ENCODE measurements at regions not wholly inside any gene's neighbourhood (a gene's known extent, or its start where the extent isn't known, plus 50 kb on each side); places are given as distances from the start of the nearest gene placed in this dataset.

DNA sequence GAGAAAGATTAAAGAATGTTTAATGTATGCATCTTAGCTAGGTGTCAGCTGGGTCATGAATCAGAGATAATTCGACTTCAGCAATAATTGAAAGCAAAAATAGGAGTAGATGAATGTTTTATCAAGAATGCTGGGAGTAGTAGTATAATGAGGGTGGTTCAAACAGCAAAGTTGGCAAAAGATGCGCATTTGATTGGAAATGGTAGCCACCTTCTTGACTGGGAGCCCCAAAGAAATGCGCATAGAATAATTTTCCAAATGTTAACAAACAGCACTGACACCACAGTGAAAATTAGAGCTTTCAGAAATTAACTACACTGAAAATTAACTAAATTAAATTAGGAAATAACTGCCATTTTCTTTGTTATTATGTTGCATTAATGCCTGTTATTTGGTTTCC, 195.8 kb downstream of the TUSC7 start:
- Histone ChIP-seq H3K4me1 (no peaks in the 10 kb centered on the region), H3K9me3 (no peaks in the 10 kb centered on the region), H3K27me3 (replicated peaks; ENCODE audit: control insufficient read depth, insufficient read depth, low read length) (no peaks in the 10 kb centered on the region), H3K36me3 (ENCODE audit: control insufficient read depth, insufficient read depth, low read length) (no peaks in the 10 kb centered on the region), H3K4me3 (ENCODE audit: low read depth, low read length) (no peak overlapping the region)
- Mint-ChIP-seq H3K9me3 (ENCODE audit: unreplicated experiment) (no peaks in the 10 kb centered on the region), H3K27ac (ENCODE audit: unreplicated experiment) (no peak overlapping the region), H3K4me1 (ENCODE audit: low read depth, unreplicated experiment) (no peaks in the 10 kb centered on the region), H3K4me3 (ENCODE audit: unreplicated experiment) (no peak overlapping the region), H3K27me3 (ENCODE audit: insufficient read depth, unreplicated experiment) (peaks cover 4% of the 10 kb centered on the region), H3K36me3 (ENCODE audit: insufficient read depth, unreplicated experiment) (no peaks in the 10 kb centered on the region)
- TF ChIP-seq, protein P1, sequence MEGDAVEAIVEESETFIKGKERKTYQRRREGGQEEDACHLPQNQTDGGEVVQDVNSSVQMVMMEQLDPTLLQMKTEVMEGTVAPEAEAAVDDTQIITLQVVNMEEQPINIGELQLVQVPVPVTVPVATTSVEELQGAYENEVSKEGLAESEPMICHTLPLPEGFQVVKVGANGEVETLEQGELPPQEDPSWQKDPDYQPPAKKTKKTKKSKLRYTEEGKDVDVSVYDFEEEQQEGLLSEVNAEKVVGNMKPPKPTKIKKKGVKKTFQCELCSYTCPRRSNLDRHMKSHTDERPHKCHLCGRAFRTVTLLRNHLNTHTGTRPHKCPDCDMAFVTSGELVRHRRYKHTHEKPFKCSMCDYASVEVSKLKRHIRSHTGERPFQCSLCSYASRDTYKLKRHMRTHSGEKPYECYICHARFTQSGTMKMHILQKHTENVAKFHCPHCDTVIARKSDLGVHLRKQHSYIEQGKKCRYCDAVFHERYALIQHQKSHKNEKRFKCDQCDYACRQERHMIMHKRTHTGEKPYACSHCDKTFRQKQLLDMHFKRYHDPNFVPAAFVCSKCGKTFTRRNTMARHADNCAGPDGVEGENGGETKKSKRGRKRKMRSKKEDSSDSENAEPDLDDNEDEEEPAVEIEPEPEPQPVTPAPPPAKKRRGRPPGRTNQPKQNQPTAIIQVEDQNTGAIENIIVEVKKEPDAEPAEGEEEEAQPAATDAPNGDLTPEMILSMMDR (IDR thresholded peaks at IDR 0.05; ENCODE audit: insufficient read depth in 1 of 2, low read depth in 1 of 2, low read length in 1 of 2, severe bottlenecking in 1 of 2, unreplicated experiment in 1 of 2), result no peak
- POLR2A ChIA-PET, result no interaction called here
- no peak for DNase-seq
- BruUV-seq (replicated peaks), result no TSS peak
- CTCF ChIA-PET, result no interaction called here
- intact Hi-C loops (cut with micrococcal nuclease; ENCODE audit: unreplicated experiment), result no loop called here

DNA sequence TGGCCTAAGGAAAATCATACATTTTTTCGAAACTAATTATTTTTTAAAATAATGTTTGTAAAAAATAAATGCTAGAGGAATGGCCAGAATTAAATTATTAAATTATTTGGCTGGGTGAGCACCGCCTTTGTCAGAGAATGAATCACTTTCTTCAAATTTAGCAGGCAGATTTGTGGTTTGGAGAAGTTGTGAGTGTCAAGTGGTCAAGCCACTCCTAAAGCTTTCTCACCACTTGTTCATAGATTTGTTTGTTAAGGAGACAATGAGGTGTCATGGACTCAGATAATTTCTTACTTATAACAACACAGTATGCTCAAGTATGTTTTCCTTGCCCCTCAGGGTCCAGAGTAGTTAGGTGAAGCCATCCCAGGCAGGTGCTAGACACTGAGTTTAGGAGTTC, 196.2 kb downstream of the TUSC7 start:
- Histone ChIP-seq H3K9me3 (no peaks in the 10 kb centered on the region), H3K36me3 (ENCODE audit: control insufficient read depth, insufficient read depth, low read length) (no peaks in the 10 kb centered on the region), H3K4me3 (ENCODE audit: low read depth, low read length) (no peak overlapping the region), H3K27me3 (replicated peaks; ENCODE audit: control insufficient read depth, insufficient read depth, low read length) (no peaks in the 10 kb centered on the region), H3K4me1 (no peaks in the 10 kb centered on the region)
- intact Hi-C loops (cut with micrococcal nuclease; ENCODE audit: unreplicated experiment), result no loop called here
- H3K27ac Mint-ChIP-seq (ENCODE audit: unreplicated experiment), result no peak overlapping the region
- peaks cover 4% of the 10 kb centered on the region for H3K27me3 Mint-ChIP-seq (ENCODE audit: insufficient read depth, unreplicated experiment)
- BruUV-seq (replicated peaks), result no TSS peak
- TF ChIP-seq, protein P1 (IDR thresholded peaks at IDR 0.05; ENCODE audit: insufficient read depth in 1 of 2, low read depth in 1 of 2, low read length in 1 of 2, severe bottlenecking in 1 of 2, unreplicated experiment in 1 of 2), result no peak
- H3K36me3 Mint-ChIP-seq (ENCODE audit: insufficient read depth, unreplicated experiment), result no peaks in the 10 kb centered on the region
- H3K4me3 Mint-ChIP-seq (ENCODE audit: unreplicated experiment), result no peak overlapping the region
- H3K4me1 Mint-ChIP-seq (ENCODE audit: low read depth, unreplicated experiment), result no peaks in the 10 kb centered on the region
- ChIA-PET POLR2A (no interaction called here), CTCF (interaction anchor here (1.3 kb wide), 1 partner anchor 135 kb away, joined by 5 read pairs; no protein-coding TSS in a partner anchor)
- DNase-seq, result no peak
- H3K9me3 Mint-ChIP-seq (ENCODE audit: unreplicated experiment), result no peaks in the 10 kb centered on the region

DNA sequence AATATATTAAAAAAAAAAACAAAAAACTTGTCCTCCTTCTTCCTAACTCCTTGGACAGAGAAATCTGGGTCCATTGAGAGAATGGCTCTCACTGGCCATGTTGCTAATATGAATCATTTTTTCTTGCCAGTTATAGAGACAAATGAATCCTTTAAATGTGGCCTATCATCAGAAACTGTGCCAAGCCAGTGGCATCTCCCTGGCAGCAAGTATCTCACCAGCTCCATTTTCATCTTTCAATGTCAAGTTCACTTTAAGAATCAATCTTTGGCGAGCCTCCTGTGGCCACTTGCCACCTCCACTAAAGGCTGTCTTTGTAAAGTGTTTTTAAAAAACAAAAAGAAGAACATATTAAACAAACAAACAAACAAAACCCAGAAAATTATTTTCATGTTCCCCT, 202.5 kb downstream of the TUSC7 start:
- H3K4me3 Mint-ChIP-seq (ENCODE audit: unreplicated experiment), result no peak overlapping the region
- TF ChIP-seq, protein P1 (IDR thresholded peaks at IDR 0.05; ENCODE audit: insufficient read depth in 1 of 2, low read depth in 1 of 2, low read length in 1 of 2, severe bottlenecking in 1 of 2, unreplicated experiment in 1 of 2), result no peak
- Histone ChIP-seq H3K4me1 (no peaks in the 10 kb centered on the region), H3K36me3 (ENCODE audit: control insufficient read depth, insufficient read depth, low read length) (no peaks in the 10 kb centered on the region), H3K4me3 (ENCODE audit: low read depth, low read length) (no peak overlapping the region), H3K9me3 (no peaks in the 10 kb centered on the region), H3K27me3 (replicated peaks; ENCODE audit: control insufficient read depth, insufficient read depth, low read length) (no peaks in the 10 kb centered on the region)
- no peaks in the 10 kb centered on the region for H3K9me3 Mint-ChIP-seq (ENCODE audit: unreplicated experiment)
- H3K4me1 Mint-ChIP-seq (ENCODE audit: low read depth, unreplicated experiment), result no peaks in the 10 kb centered on the region
- DNase-seq, result no peak
- BruUV-seq (replicated peaks), result no TSS peak
- POLR2A ChIA-PET, result no interaction called here
- H3K27me3 Mint-ChIP-seq (ENCODE audit: insufficient read depth, unreplicated experiment), result peaks cover 3% of the 10 kb centered on the region
- H3K36me3 Mint-ChIP-seq (ENCODE audit: insufficient read depth, unreplicated experiment), result no peaks in the 10 kb centered on the region
- H3K27ac Mint-ChIP-seq (ENCODE audit: unreplicated experiment), result no peak overlapping the region
- CTCF ChIA-PET, result no interaction called here
- intact Hi-C loops (cut with micrococcal nuclease; ENCODE audit: unreplicated experiment), result no loop called here
